ENCODE measurements at regions not wholly inside any gene's neighbourhood (a gene's known extent, or its start where the extent isn't known, plus 50 kb on each side); places are given as distances from the start of the nearest gene placed in this dataset.

- Histone ChIP-seq H2AFZ (ENCODE audit: low read length, unreplicated experiment) (no peak overlapping the region), H3K27ac (ENCODE audit: low read depth, low read length) (no peak overlapping the region), H3K4me1 (ENCODE audit: control insufficient read depth, insufficient read depth, low read length, unreplicated experiment) (peaks cover 6% of the 10 kb centered on the region), H3K79me2 (ENCODE audit: control insufficient read depth, insufficient read depth, low read length, unreplicated experiment) (no peaks in the 10 kb centered on the region), H3K27me3 (ENCODE audit: insufficient read depth, low read length) (no peaks in the 10 kb centered on the region), H3K36me3 (ENCODE audit: insufficient read depth, low read length) (no peaks in the 10 kb centered on the region), H3K4me3 (ENCODE audit: low read depth, low read length) (no peak overlapping the region)
These were observed 89.1 kb downstream of the MID1IP1 start for GRCh38 chrX:38890326-38890725.

- no peaks in the 10 kb centered on the region for H3K27me3 ChIP-seq (ENCODE audit: insufficient read depth, low read length)
- no peak overlapping the region for H3K27ac ChIP-seq (ENCODE audit: low read depth, low read length)
- H3K36me3 ChIP-seq (ENCODE audit: insufficient read depth, low read length): no peaks in the 10 kb centered on the region
- no peak overlapping the region for H2AFZ ChIP-seq (ENCODE audit: low read length, unreplicated experiment)
- H3K4me3 ChIP-seq (ENCODE audit: low read depth, low read length): no peak overlapping the region
- peaks cover 6% of the 10 kb centered on the region for H3K4me1 ChIP-seq (ENCODE audit: control insufficient read depth, insufficient read depth, low read length, unreplicated experiment)
- no peaks in the 10 kb centered on the region for H3K79me2 ChIP-seq (ENCODE audit: control insufficient read depth, insufficient read depth, low read length, unreplicated experiment)
These were observed 89.7 kb downstream of the MID1IP1 start for GRCh38 chrX:38890963-38891362.

- Histone ChIP-seq H2AFZ (ENCODE audit: low read length, unreplicated experiment) (no peak overlapping the region), H3K27ac (ENCODE audit: low read depth, low read length) (no peak overlapping the region), H3K4me3 (ENCODE audit: low read depth, low read length) (no peak overlapping the region)
These were observed 90.6 kb downstream of the MID1IP1 start for GRCh38 chrX:38891641-38892413.

DNA sequence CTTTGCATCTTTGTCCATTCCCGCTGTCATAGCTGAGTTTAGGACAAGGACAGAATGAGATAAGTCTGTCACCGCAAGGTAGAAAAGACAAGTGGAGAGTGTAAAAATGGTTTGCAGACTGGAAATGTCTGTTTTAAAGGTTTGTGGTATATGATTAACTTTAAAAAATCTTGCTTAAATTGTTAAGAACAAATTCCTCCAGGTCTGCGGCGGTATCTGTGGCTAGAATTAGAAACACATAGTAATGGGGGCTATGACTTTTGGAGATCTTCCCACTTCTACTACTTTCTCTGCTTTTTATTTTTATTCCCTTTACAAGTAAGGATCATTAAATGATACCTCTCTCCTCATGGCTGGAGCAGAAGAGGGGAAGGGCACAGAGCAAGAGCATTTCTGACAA lies 92.2 kb downstream of the MID1IP1 start:
- Histone ChIP-seq H3K36me3 (ENCODE audit: insufficient read depth, low read length) (no peaks in the 10 kb centered on the region), H3K4me3 (ENCODE audit: low read depth, low read length) (no peak overlapping the region), H3K27me3 (ENCODE audit: insufficient read depth, low read length) (no peaks in the 10 kb centered on the region)

More at GRCh38 chrX:38891641-38892413, 90.6 kb downstream of the MID1IP1 start:
- Histone ChIP-seq H3K27me3 (ENCODE audit: insufficient read depth, low read length) (no peaks in the 10 kb centered on the region), H3K4me1 (ENCODE audit: control insufficient read depth, insufficient read depth, low read length, unreplicated experiment) (peaks cover 6% of the 10 kb centered on the region), H3K36me3 (ENCODE audit: insufficient read depth, low read length) (no peaks in the 10 kb centered on the region), H3K79me2 (ENCODE audit: control insufficient read depth, insufficient read depth, low read length, unreplicated experiment) (no peaks in the 10 kb centered on the region)

DNA sequence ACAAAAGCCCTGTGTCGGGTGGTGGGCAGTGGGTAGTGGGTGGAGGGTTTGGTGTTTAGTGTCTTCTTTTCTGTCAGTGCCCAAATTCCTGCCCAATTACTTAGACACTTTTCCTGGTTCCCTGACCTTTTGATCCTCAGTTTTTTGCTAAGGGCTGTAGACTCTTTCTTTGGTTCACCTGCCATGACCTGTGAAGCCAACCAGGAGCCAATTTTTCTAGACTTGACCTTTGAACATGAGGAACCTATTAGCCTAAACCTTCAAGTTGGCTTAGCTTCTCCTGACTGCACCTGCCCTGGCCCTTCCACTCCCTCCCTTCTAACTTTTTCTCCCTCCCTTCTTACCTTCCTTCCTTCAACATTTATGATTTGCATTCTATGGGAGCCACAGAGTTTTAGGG lies 94.5 kb downstream of the MID1IP1 start:
- no peak overlapping the region for H2AFZ ChIP-seq (ENCODE audit: low read length, unreplicated experiment)
- peaks cover 6% of the 10 kb centered on the region for H3K4me1 ChIP-seq (ENCODE audit: control insufficient read depth, insufficient read depth, low read length, unreplicated experiment)
- H3K36me3 ChIP-seq (ENCODE audit: insufficient read depth, low read length): no peaks in the 10 kb centered on the region
- H3K79me2 ChIP-seq (ENCODE audit: control insufficient read depth, insufficient read depth, low read length, unreplicated experiment): no peaks in the 10 kb centered on the region
- no peaks in the 10 kb centered on the region for H3K27me3 ChIP-seq (ENCODE audit: insufficient read depth, low read length)
- no peak overlapping the region for H3K4me3 ChIP-seq (ENCODE audit: low read depth, low read length)
- H3K27ac ChIP-seq (ENCODE audit: low read depth, low read length): no peak overlapping the region

More for the DNA sequence above, 92.2 kb downstream of the MID1IP1 start:
- Histone ChIP-seq H3K4me1 (ENCODE audit: control insufficient read depth, insufficient read depth, low read length, unreplicated experiment) (peaks cover 6% of the 10 kb centered on the region), H3K79me2 (ENCODE audit: control insufficient read depth, insufficient read depth, low read length, unreplicated experiment) (no peaks in the 10 kb centered on the region), H3K27ac (ENCODE audit: low read depth, low read length) (no peak overlapping the region), H2AFZ (ENCODE audit: low read length, unreplicated experiment) (no peak overlapping the region)

DNA sequence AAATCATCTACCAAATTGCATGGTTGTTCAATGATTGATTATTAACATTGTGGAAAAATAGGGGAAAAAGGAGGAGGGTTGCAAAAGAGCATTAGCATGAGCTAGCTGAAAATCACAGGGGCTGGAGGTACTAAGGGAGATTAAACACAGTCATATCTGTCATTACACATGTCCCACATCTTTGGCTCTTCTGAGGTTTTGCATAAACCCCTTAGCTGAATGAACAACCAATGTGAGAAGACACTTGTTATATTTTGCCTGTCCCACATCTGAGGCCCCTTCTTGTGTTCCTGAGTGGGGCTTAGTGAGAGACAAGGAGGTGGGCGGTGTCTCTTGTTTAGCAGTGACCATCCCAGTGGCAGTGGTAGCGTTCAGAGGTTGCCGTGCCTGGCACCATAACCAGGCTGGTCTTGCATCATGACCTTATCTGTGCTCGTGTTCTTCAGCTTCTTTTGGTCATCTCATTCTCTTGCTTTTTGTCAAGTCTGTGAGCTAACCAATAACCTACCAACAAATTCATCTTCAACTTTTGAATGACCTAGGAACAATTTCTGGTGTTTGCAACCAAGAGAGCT lies 95.6 kb downstream of the MID1IP1 start:
- no peaks in the 10 kb centered on the region for H3K79me2 ChIP-seq (ENCODE audit: control insufficient read depth, insufficient read depth, low read length, unreplicated experiment)
- no peak overlapping the region for H3K27ac ChIP-seq (ENCODE audit: low read depth, low read length)
- no peak overlapping the region for H2AFZ ChIP-seq (ENCODE audit: low read length, unreplicated experiment)

GRCh38 chrX:38898261-38898660 lies 97.0 kb downstream of the MID1IP1 start:
- Histone ChIP-seq H3K36me3 (ENCODE audit: insufficient read depth, low read length) (no peaks in the 10 kb centered on the region), H3K79me2 (ENCODE audit: control insufficient read depth, insufficient read depth, low read length, unreplicated experiment) (no peaks in the 10 kb centered on the region), H3K27ac (ENCODE audit: low read depth, low read length) (no peak overlapping the region), H3K4me1 (ENCODE audit: control insufficient read depth, insufficient read depth, low read length, unreplicated experiment) (no peaks in the 10 kb centered on the region), H3K27me3 (ENCODE audit: insufficient read depth, low read length) (no peaks in the 10 kb centered on the region), H2AFZ (ENCODE audit: low read length, unreplicated experiment) (no peak overlapping the region), H3K4me3 (ENCODE audit: low read depth, low read length) (no peak overlapping the region)

More for the DNA sequence above, 95.6 kb downstream of the MID1IP1 start:
- H3K36me3 ChIP-seq (ENCODE audit: insufficient read depth, low read length): no peaks in the 10 kb centered on the region
- H3K4me1 ChIP-seq (ENCODE audit: control insufficient read depth, insufficient read depth, low read length, unreplicated experiment): peaks cover 2% of the 10 kb centered on the region
- no peak overlapping the region for H3K4me3 ChIP-seq (ENCODE audit: low read depth, low read length)
- H3K27me3 ChIP-seq (ENCODE audit: insufficient read depth, low read length): no peaks in the 10 kb centered on the region

- no peaks in the 10 kb centered on the region for H3K79me2 ChIP-seq (ENCODE audit: control insufficient read depth, insufficient read depth, low read length, unreplicated experiment)
- H3K27ac ChIP-seq (ENCODE audit: low read depth, low read length): no peak overlapping the region
- H3K36me3 ChIP-seq (ENCODE audit: insufficient read depth, low read length): no peaks in the 10 kb centered on the region
- H3K27me3 ChIP-seq (ENCODE audit: insufficient read depth, low read length): no peaks in the 10 kb centered on the region
- H3K4me1 ChIP-seq (ENCODE audit: control insufficient read depth, insufficient read depth, low read length, unreplicated experiment): no peaks in the 10 kb centered on the region
- no peak overlapping the region for H3K4me3 ChIP-seq (ENCODE audit: low read depth, low read length)
- H2AFZ ChIP-seq (ENCODE audit: low read length, unreplicated experiment): no peak overlapping the region
These were observed 98.4 kb downstream of the MID1IP1 start for GRCh38 chrX:38899650-38900049.

- Histone ChIP-seq H3K4me1 (ENCODE audit: control insufficient read depth, insufficient read depth, low read length, unreplicated experiment) (no peaks in the 10 kb centered on the region), H3K79me2 (ENCODE audit: control insufficient read depth, insufficient read depth, low read length, unreplicated experiment) (no peaks in the 10 kb centered on the region), H3K4me3 (ENCODE audit: low read depth, low read length) (no peak overlapping the region), H3K27ac (ENCODE audit: low read depth, low read length) (no peak overlapping the region), H3K36me3 (ENCODE audit: insufficient read depth, low read length) (no peaks in the 10 kb centered on the region), H3K27me3 (ENCODE audit: insufficient read depth, low read length) (no peaks in the 10 kb centered on the region), H2AFZ (ENCODE audit: low read length, unreplicated experiment) (no peak overlapping the region)
These were observed 99.5 kb downstream of the MID1IP1 start for GRCh38 chrX:38900719-38901118.

DNA sequence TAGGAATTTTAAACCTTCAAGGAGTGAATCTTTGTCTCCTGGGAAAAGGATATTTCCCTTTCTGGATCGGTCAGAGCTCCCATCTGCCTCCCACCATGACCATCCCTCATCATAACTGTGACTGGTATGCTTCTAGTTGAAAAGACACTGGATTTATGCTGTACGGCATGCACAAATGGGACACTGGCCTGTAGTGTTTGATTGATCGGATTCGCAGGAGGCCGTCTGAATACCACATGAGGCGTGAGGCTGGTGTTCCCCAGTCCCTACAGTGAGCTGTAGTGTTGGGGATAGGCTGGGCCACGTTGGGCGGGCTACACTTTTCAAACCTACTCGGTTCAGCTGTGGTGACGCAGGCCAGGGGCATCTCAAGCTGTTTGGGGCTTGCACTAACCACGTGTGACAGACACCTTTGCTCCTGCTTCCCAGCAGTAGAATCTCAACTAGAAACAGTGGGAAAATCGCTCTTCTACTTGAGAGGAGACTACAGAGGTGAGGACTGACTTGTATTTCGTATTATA lies 101.8 kb downstream of the MID1IP1 start:
- no peaks in the 10 kb centered on the region for H3K36me3 ChIP-seq (ENCODE audit: insufficient read depth, low read length)
- no peak overlapping the region for H3K4me3 ChIP-seq (ENCODE audit: low read depth, low read length)
- no peaks in the 10 kb centered on the region for H3K4me1 ChIP-seq (ENCODE audit: control insufficient read depth, insufficient read depth, low read length, unreplicated experiment)
- H2AFZ ChIP-seq (ENCODE audit: low read length, unreplicated experiment): no peak overlapping the region
- H3K27me3 ChIP-seq (ENCODE audit: insufficient read depth, low read length): no peaks in the 10 kb centered on the region
- H3K79me2 ChIP-seq (ENCODE audit: control insufficient read depth, insufficient read depth, low read length, unreplicated experiment): no peaks in the 10 kb centered on the region
- no peak overlapping the region for H3K27ac ChIP-seq (ENCODE audit: low read depth, low read length)

GRCh38 chrX:38916801-38917200 lies 115.5 kb downstream of the MID1IP1 start:
- Histone ChIP-seq H2AFZ (ENCODE audit: low read length, unreplicated experiment) (no peak overlapping the region), H3K36me3 (ENCODE audit: insufficient read depth, low read length) (no peaks in the 10 kb centered on the region), H3K27ac (ENCODE audit: low read depth, low read length) (no peak overlapping the region), H3K27me3 (ENCODE audit: insufficient read depth, low read length) (no peaks in the 10 kb centered on the region), H3K79me2 (ENCODE audit: control insufficient read depth, insufficient read depth, low read length, unreplicated experiment) (no peaks in the 10 kb centered on the region), H3K4me3 (ENCODE audit: low read depth, low read length) (no peak overlapping the region), H3K4me1 (ENCODE audit: control insufficient read depth, insufficient read depth, low read length, unreplicated experiment) (no peaks in the 10 kb centered on the region)
